Motor neuron (in vitro differentiated cells): ENCODE measurements at regions not wholly inside any gene's neighbourhood (a gene's known extent, or its start where the extent isn't known, plus 50 kb on each side); places are given as distances from the start of the nearest gene placed in this dataset.

Source experiments
- ATAC-seq, 8 experiments: fragments of 200-7000 bp; cut with Tn5 transposase; replicated peaks in 6 of 8; 2 replicates each; pipeline ENCODE4 v1.8.0; 2021; ENCODE audit warnings: mild to moderate bottlenecking in 8 of 8, moderate library complexity in 8 of 8
- H3K27ac ChIP-seq, 2 donors: fragments of 250-450 bp; sonication (Bioruptor Pico); 2 replicates each; pipeline ENCODE4 v1.9.0; 2021; ENCODE audit warnings: antibody characterized with exemption in 2 of 2, mild to moderate bottlenecking in 2 of 2, moderate library complexity in 1 of 2
- H3K4me1 ChIP-seq, 2 donors: fragments of 250-450 bp; sonication (Bioruptor Pico); replicated peaks in 1 of 2; 2 replicates each; pipeline ENCODE4 v1.6.1; 2021; ENCODE audit warnings: antibody characterized with exemption in 2 of 2, mild to moderate bottlenecking in 2 of 2, moderate library complexity in 1 of 2
- H3K4me3 ChIP-seq, 5 donors: fragments of 250-450 bp; sonication (Bioruptor Pico); 2 replicates each; pipeline ENCODE4 v1.9.0; 2021; ENCODE audit warnings: antibody characterized with exemption in 5 of 5, mild to moderate bottlenecking in 5 of 5, moderate library complexity in 4 of 5
- WGBS, 10 experiments: fragments of 450-650 bp; shearing (Covaris generic); methylation state at CpG; one replicate each; pipeline ENCODE4 v1.0.0; 2022; 5-methylcytosine and 5-hydroxymethylcytosine counted together
- in situ Hi-C, 9 experiments: fragments of 400-800 bp; cut with MboI; loops; one replicate each; pipeline ENCODE4 v1.15.0; 2021; ENCODE audit warnings: low sequenced_read_pairs in 9 of 9, low pct_unique_long_range_greater_than_20kb in 2 of 9; ENCODE audit not compliant: unreplicated experiment in 9 of 9

GRCh38 chr14:76930549-76930948 is 98.0 kb downstream of the IRF2BPL start:
- Histone ChIP-seq H3K4me1 (peaks cover 69 to 74% of the 10 kb centered on the region in 2 donors), H3K27ac (no peak overlapping the region), H3K4me3 (no peak overlapping the region)
- WGBS, 10 experiments: 83 to 100% (median 93%) methylated on average over 1 to 8 of the region's 9 CpGs; no CpG with 5 or more reads in 2 of the 10 experiments
- ATAC-seq: no peak
- in situ Hi-C loops: no loop called here

GRCh38 chr14:76929927-76930326 is 98.6 kb downstream of the IRF2BPL start:
- peak in 5 of 8 experiments; percentile 42 to 68 (median 57) for ATAC-seq
- Histone ChIP-seq H3K4me3 (no peak overlapping the region), H3K4me1 (peaks cover 70 to 74% of the 10 kb centered on the region in 2 donors), H3K27ac (peak overlapping the region; percentile 30 to 47)
- in situ Hi-C loops: no loop called here
- WGBS, 10 experiments: 11 to 60% (median 33%) methylated on average over 1 to 8 of the region's 8 CpGs; no CpG with 5 or more reads in 1 of the 10 experiments

GRCh38 chr14:76927971-76928700 is 100.4 kb downstream of the IRF2BPL start:
- Histone ChIP-seq H3K27ac (peak overlapping the region; percentile 29 to 98), H3K4me1 (peaks cover 88 to 92% of the 10 kb centered on the region in 2 donors), H3K4me3 (no peak overlapping the region)
- 84 to 100% (median 93%) methylated on average over 1 to 6 of the region's 8 CpGs; no CpG with 5 or more reads in 3 of the 10 experiments for WGBS, 10 experiments
- in situ Hi-C loops: no loop called here
- ATAC-seq: no peak

GRCh38 chr14:76926521-76927251 is 100.5 kb downstream of the LRRC74A start:
- peak; percentile 31 to 96 (median 55) for ATAC-seq
- peaks cover 90 to 93% of the 10 kb centered on the region in 2 donors for H3K4me1 ChIP-seq
- H3K4me3 ChIP-seq: peak overlapping the region in 1 of 5 donors; percentile 9
- peak overlapping the region; percentile 76 to 98 for H3K27ac ChIP-seq
- in situ Hi-C loops: no loop called here
- 0 to 69% (median 18%) methylated on average over 1 to 4 of the region's 7 CpGs; no CpG with 5 or more reads in 2 of the 10 experiments for WGBS, 10 experiments

- ATAC-seq: no peak
- in situ Hi-C loops: no loop called here
These were observed 98.9 kb downstream of the LRRC74A start for GRCh38 chr14:76925097-76925441.

GRCh38 chr14:76924371-76925096 is 98.3 kb downstream of the LRRC74A start:
- whole genome bisulfite sequencing, 10 experiments: 0 to 13% methylated on average over 2 to 3 of the region's 15 CpGs; no CpG with 5 or more reads in 8 of the 10 experiments
- in situ Hi-C loops: loop anchor here in 5 of 9 experiments (25.0 kb wide), 1 partner anchor 138 kb away; no protein-coding TSS in a partner anchor
- Histone ChIP-seq H3K4me1 (peaks cover 96 to 98% of the 10 kb centered on the region in 2 donors), H3K4me3 (no peak overlapping the region), H3K27ac (peak overlapping the region; percentile 84 to 98)
- ATAC-seq: peak in 7 of 8 experiments; percentile 4 to 65 (median 55)

More at GRCh38 chr14:76925097-76925441, 98.9 kb downstream of the LRRC74A start:
- Histone ChIP-seq H3K27ac (peak overlapping the region; percentile 84 to 98), H3K4me1 (peaks cover 98% of the 10 kb centered on the region in 2 donors), H3K4me3 (no peak overlapping the region)
- WGBS, 10 experiments: 25 to 100% (median 79%) methylated on average over 1 to 7 of the region's 9 CpGs; no CpG with 5 or more reads in 2 of the 10 experiments

GRCh38 chr14:76923431-76924370 is 97.5 kb downstream of the LRRC74A start:
- H3K4me1 ChIP-seq: peaks cover 96 to 98% of the 10 kb centered on the region in 2 donors
- no peak for ATAC-seq
- in situ Hi-C loops: loop anchor here in 5 of 9 experiments (25.0 kb wide), 1 partner anchor 139 kb away; no protein-coding TSS in a partner anchor
- H3K27ac ChIP-seq: peak overlapping the region; percentile 84 to 98
- 40 to 100% (median 85%) methylated on average over 1 to 12 of the region's 22 CpGs; no CpG with 5 or more reads in 1 of the 10 experiments for WGBS, 10 experiments
- no peak overlapping the region for H3K4me3 ChIP-seq

GRCh38 chr14:76922584-76922983 is 96.4 kb downstream of the LRRC74A start:
- H3K27ac ChIP-seq: peak overlapping the region; percentile 84 to 98
- in situ Hi-C loops: loop anchor here in 5 of 9 experiments (25.0 kb wide), 1 partner anchor 140 kb away; no protein-coding TSS in a partner anchor
- no peak overlapping the region for H3K4me3 ChIP-seq
- WGBS, 10 experiments: 100% methylated on average over 1 of the region's 12 CpGs; no CpG with 5 or more reads in 9 of the 10 experiments
- ATAC-seq: peak in 4 of 8 experiments; percentile 2 to 6 (median 4)
- peaks cover 96 to 98% of the 10 kb centered on the region in 2 donors for H3K4me1 ChIP-seq

- no peak overlapping the region for H3K4me3 ChIP-seq
- in situ Hi-C loops: loop anchor here in 5 of 9 experiments (25.0 kb wide), 1 partner anchor 140 kb away; no protein-coding TSS in a partner anchor
- peak overlapping the region; percentile 84 to 98 for H3K27ac ChIP-seq
- 90 to 100% (median 98%) methylated on average over 2 to 5 of the region's 5 CpGs; no CpG with 5 or more reads in 7 of the 10 experiments for WGBS, 10 experiments
- ATAC-seq: no peak
- peaks cover 96 to 98% of the 10 kb centered on the region in 2 donors for H3K4me1 ChIP-seq
These were observed 95.9 kb downstream of the LRRC74A start for GRCh38 chr14:76922092-76922491.

- in situ Hi-C loops: loop anchor here in 5 of 9 experiments (25.0 kb wide), 1 partner anchor 141 kb away; no protein-coding TSS in a partner anchor
- peaks cover 93 to 97% of the 10 kb centered on the region in 2 donors for H3K4me1 ChIP-seq
- H3K4me3 ChIP-seq: no peak overlapping the region
- no peak for ATAC-seq
- H3K27ac ChIP-seq: peak overlapping the region; percentile 94 to 98
- 0 to 100% (median 60%) methylated on average over 1 of the region's 4 CpGs; no CpG with 5 or more reads in 7 of the 10 experiments for WGBS, 10 experiments
These were observed 94.8 kb downstream of the LRRC74A start for GRCh38 chr14:76921088-76921399.

GRCh38 chr14:76920331-76921087 is 94.3 kb downstream of the LRRC74A start:
- H3K27ac ChIP-seq: peak overlapping the region; percentile 94 to 98
- WGBS, 10 experiments: 0 to 70% methylated on average over 2 to 3 of the region's 13 CpGs; no CpG with 5 or more reads in 8 of the 10 experiments
- H3K4me1 ChIP-seq: peaks cover 87 to 94% of the 10 kb centered on the region in 2 donors
- in situ Hi-C loops: loop anchor here in 5 of 9 experiments (25.0 kb wide), 1 partner anchor 142 kb away; no protein-coding TSS in a partner anchor
- H3K4me3 ChIP-seq: peak overlapping the region in 3 of 5 donors; percentile 0 to 8 (median 5)
- peak in 5 of 8 experiments; percentile 12 to 57 (median 49) for ATAC-seq
